RWPE2 (cell line): ENCODE measurements at regions not wholly inside any gene's neighbourhood (a gene's known extent, or its start where the extent isn't known, plus 50 kb on each side); places are given as distances from the start of the nearest gene placed in this dataset.

Source experiments
- ATAC-seq: fragments of 200-7000 bp; cut with Tn5 transposase; 3 replicates; pipeline ENCODE4 v1.9.1; 2021; ENCODE audit warnings: low read depth
- DNase-seq: peaks from one replicate; pipeline ENCODE4 v3.0.0-alpha.2; 2020; ENCODE audit warnings: low spot score
- H3K27ac ChIP-seq: fragments of 450-650 bp; 2 replicates; pipeline ENCODE4 v1.5.1; 2017; ENCODE audit warnings: mild to moderate bottlenecking; ENCODE audit not compliant: poor library complexity, severe bottlenecking
- H3K27me3 ChIP-seq: fragments of 250-450 bp; sonication (Bioruptor Pico); 2 replicates; pipeline ENCODE4 v1.5.1; 2021; ENCODE audit warnings: mild to moderate bottlenecking, moderate library complexity; ENCODE audit not compliant: insufficient read depth, poor library complexity, severe bottlenecking
- H3K36me3 ChIP-seq: fragments of 250-450 bp; sonication (Bioruptor Pico); 2 replicates; pipeline ENCODE4 v1.5.1; 2020; ENCODE audit warnings: low read depth, mild to moderate bottlenecking, moderate library complexity
- H3K4me1 ChIP-seq: fragments of 250-450 bp; sonication (Bioruptor Pico); 2 replicates; pipeline ENCODE4 v1.5.1; 2021; ENCODE audit warnings: mild to moderate bottlenecking, moderate library complexity; ENCODE audit not compliant: insufficient read depth, poor library complexity, severe bottlenecking
- H3K4me3 ChIP-seq: fragments of 250-450 bp; sonication (Bioruptor Pico); 2 replicates; pipeline ENCODE4 v1.5.1; 2021; ENCODE audit warnings: mild to moderate bottlenecking, moderate library complexity; ENCODE audit not compliant: severe bottlenecking
- H3K9me3 ChIP-seq: fragments of 250-450 bp; sonication (Bioruptor Pico); 2 replicates; pipeline ENCODE4 v1.5.1; 2021; ENCODE audit warnings: mild to moderate bottlenecking, moderate library complexity; ENCODE audit not compliant: severe bottlenecking
- TF ChIP-seq, protein P1 (sequence below): fragments of 450-650 bp; IDR thresholded peaks from one replicate; pipeline ENCODE4 v1.5.1; 2017; ENCODE audit warnings: mild to moderate bottlenecking, moderate library complexity; ENCODE audit not compliant: poor library complexity, severe bottlenecking

DNA sequence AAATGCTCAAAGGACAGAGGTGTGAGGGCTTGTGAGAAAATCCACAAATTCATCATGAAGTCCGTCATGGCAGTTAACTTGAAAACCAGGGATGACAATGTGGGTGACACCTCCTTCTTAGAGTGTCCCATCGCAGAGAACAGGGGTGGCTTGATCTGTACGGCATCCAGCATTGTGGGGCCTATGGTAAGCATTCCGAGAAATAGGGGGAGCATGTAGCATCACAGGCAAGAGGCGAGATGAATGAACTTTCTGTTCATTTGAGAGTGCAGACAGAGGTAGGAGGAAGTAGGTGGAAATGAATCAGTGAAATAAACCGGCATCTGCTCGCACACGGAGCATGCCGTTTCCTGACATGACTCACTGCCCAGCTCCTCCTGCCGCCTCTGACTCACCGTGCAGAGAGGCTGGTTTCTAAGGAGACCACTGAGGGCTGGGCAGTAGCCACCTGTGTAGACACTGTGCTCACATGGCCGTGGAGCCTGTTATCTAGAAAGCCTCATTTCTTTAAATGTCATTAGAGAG lies 339.0 kb downstream of the RFC3 start:
- no peaks in the 10 kb centered on the region for H3K36me3 ChIP-seq
- no peaks in the 10 kb centered on the region for H3K27me3 ChIP-seq
- ATAC-seq (peak; percentile 99), DNase-seq (peak; percentile 94)
- H3K4me3 ChIP-seq, result no peak overlapping the region
- TF ChIP-seq, protein P1, sequence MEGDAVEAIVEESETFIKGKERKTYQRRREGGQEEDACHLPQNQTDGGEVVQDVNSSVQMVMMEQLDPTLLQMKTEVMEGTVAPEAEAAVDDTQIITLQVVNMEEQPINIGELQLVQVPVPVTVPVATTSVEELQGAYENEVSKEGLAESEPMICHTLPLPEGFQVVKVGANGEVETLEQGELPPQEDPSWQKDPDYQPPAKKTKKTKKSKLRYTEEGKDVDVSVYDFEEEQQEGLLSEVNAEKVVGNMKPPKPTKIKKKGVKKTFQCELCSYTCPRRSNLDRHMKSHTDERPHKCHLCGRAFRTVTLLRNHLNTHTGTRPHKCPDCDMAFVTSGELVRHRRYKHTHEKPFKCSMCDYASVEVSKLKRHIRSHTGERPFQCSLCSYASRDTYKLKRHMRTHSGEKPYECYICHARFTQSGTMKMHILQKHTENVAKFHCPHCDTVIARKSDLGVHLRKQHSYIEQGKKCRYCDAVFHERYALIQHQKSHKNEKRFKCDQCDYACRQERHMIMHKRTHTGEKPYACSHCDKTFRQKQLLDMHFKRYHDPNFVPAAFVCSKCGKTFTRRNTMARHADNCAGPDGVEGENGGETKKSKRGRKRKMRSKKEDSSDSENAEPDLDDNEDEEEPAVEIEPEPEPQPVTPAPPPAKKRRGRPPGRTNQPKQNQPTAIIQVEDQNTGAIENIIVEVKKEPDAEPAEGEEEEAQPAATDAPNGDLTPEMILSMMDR, result no peak
- H3K9me3 ChIP-seq, result no peaks in the 10 kb centered on the region
- H3K27ac ChIP-seq, result peak overlapping the region; percentile 98
- H3K4me1 ChIP-seq, result peaks cover 33% of the 10 kb centered on the region

- DNase-seq, result no peak
- TF ChIP-seq, protein P1, result no peak
- ATAC-seq, result no peak
Observed at GRCh38 chr13:34159946-34160345, 342.0 kb downstream of the RFC3 start.

GRCh38 chr13:34161931-34162543 lies 344.1 kb downstream of the RFC3 start:
- no peak for DNase-seq

More at GRCh38 chr13:34159946-34160345, 342.0 kb downstream of the RFC3 start:
- Histone ChIP-seq H3K4me3 (no peak overlapping the region), H3K27ac (no peak overlapping the region), H3K36me3 (no peaks in the 10 kb centered on the region), H3K27me3 (no peaks in the 10 kb centered on the region), H3K4me1 (peaks cover 39% of the 10 kb centered on the region), H3K9me3 (no peaks in the 10 kb centered on the region)

GRCh38 chr13:34162544-34162933 lies 344.6 kb downstream of the RFC3 start:
- TF ChIP-seq, protein P1, result no peak
- H3K27ac ChIP-seq, result peak overlapping the region; percentile 33
- H3K4me1 ChIP-seq, result peaks cover 15% of the 10 kb centered on the region
- no peaks in the 10 kb centered on the region for H3K36me3 ChIP-seq
- H3K27me3 ChIP-seq, result no peaks in the 10 kb centered on the region
- DNase-seq, result no peak
- no peaks in the 10 kb centered on the region for H3K9me3 ChIP-seq
- no peak overlapping the region for H3K4me3 ChIP-seq
- ATAC-seq, result no peak

More at GRCh38 chr13:34161931-34162543, 344.1 kb downstream of the RFC3 start:
- H3K4me3 ChIP-seq, result no peak overlapping the region
- no peaks in the 10 kb centered on the region for H3K27me3 ChIP-seq
- no peaks in the 10 kb centered on the region for H3K36me3 ChIP-seq
- TF ChIP-seq, protein P1, result no peak
- no peaks in the 10 kb centered on the region for H3K9me3 ChIP-seq
- H3K27ac ChIP-seq, result peak overlapping the region; percentile 33
- peaks cover 20% of the 10 kb centered on the region for H3K4me1 ChIP-seq
- ATAC-seq, result peak; percentile 63; the same call in 2 of the 3 replicates

DNA sequence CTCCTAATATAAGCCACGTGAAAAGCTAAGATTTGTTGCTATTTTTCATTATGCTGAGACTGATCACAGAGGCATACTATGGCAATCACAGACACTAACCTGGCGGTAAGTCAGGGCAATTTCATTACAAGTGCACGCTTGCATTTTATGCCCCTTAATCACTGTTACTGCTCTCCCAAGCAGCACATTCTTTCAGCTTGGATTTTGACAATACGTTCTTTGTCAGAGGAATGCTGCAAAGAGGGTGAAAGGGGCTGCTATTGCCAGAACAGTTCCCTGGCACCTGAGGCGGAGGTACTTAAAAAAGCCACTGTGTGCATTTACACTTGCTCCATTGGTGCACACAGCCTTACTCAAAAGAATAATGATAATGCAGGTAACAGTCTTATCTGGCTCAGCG lies 346.6 kb downstream of the RFC3 start:
- no peak overlapping the region for H3K4me3 ChIP-seq

More for the DNA sequence above, 346.6 kb downstream of the RFC3 start:
- Histone ChIP-seq H3K27me3 (no peaks in the 10 kb centered on the region), H3K4me1 (peaks cover 11% of the 10 kb centered on the region), H3K36me3 (no peaks in the 10 kb centered on the region), H3K27ac (no peak overlapping the region), H3K9me3 (no peaks in the 10 kb centered on the region)
- DNase-seq (no peak), ATAC-seq (no peak)
- TF ChIP-seq, protein P1, result no peak
